ENCODE measurements at regions not wholly inside any gene's neighbourhood (a gene's known extent, or its start where the extent isn't known, plus 50 kb on each side); places are given as distances from the start of the nearest gene placed in this dataset.

DNA sequence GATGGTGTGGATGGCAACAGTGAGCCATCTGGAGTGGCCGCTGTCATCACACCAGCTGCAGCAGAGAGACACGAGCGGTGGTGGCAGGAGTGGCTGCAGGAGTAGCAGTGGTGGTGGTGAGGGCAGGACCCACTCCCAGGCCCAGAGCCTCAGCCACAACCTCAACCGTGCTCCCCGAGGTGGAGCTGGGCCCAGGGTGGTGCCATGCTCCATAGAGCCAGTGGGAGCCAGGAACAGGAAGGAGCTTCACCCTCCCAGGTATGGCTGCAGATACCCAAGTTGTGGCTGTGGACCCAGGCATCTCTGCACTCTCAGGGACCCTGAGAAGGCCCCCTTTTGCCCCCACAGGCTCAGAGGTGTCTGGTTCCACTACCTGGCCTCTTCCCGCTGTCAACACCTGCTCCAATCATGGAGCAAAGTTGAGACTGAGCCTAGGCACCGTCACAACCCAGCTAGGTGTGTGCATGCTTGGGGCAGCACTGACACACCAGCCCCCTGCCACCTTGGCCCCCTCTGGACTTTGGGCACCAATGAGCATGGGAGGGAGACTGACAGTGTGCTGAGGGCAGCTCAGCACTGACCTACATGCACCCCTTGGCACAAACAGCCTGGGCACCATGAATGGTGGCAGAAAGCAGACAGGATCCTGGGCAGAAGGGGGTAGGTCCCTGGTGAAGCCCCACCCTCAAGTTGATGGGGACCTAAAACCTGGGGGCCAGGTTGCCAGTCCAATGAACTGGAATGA, 188.9 kb downstream of the NDUFA10 start:
- H3K79me2 ChIP-seq (ENCODE audit: control insufficient read depth, insufficient read depth, low read length) = no peaks in the 10 kb centered on the region
- no peaks in the 10 kb centered on the region for H4K20me1 ChIP-seq (replicated peaks; ENCODE audit: control insufficient read depth, extremely low read depth, insufficient read depth, low read length)
- H3K9me1 ChIP-seq (replicated peaks; ENCODE audit: control insufficient read depth, extremely low read depth, insufficient read depth, low read length) = no peaks in the 10 kb centered on the region
- no peak overlapping the region for H3K4me2 ChIP-seq (ENCODE audit: insufficient read depth, low read length)
- CTCF ChIA-PET = no interaction called here
- TF ChIP-seq POLR2AphosphoS5 (IDR thresholded peaks at IDR 0.05; ENCODE audit: insufficient read depth, low read depth, low read length) (no peak), GATA2 (IDR thresholded peaks at IDR 0.05; ENCODE audit: insufficient read depth, insufficient read length, low read depth, low read length) (no peak), EZH2 (IDR thresholded peaks at IDR 0.05; ENCODE audit: borderline replicate concordance, low read depth, low read length, severe bottlenecking) (no peak), POLR2A (IDR thresholded peaks at IDR 0.05; ENCODE audit: low read depth, low read length) (no peak), FOS (IDR thresholded peaks at IDR 0.05; ENCODE audit: borderline replicate concordance, insufficient read depth, low read length) (no peak), MYC (IDR thresholded peaks at IDR 0.05; ENCODE audit: low read depth, low read length) (no peak), JUN (IDR thresholded peaks at IDR 0.05; ENCODE audit: borderline replicate concordance, insufficient read depth, insufficient read length, low read depth) (no peak)
- TF ChIP-seq, protein P1, sequence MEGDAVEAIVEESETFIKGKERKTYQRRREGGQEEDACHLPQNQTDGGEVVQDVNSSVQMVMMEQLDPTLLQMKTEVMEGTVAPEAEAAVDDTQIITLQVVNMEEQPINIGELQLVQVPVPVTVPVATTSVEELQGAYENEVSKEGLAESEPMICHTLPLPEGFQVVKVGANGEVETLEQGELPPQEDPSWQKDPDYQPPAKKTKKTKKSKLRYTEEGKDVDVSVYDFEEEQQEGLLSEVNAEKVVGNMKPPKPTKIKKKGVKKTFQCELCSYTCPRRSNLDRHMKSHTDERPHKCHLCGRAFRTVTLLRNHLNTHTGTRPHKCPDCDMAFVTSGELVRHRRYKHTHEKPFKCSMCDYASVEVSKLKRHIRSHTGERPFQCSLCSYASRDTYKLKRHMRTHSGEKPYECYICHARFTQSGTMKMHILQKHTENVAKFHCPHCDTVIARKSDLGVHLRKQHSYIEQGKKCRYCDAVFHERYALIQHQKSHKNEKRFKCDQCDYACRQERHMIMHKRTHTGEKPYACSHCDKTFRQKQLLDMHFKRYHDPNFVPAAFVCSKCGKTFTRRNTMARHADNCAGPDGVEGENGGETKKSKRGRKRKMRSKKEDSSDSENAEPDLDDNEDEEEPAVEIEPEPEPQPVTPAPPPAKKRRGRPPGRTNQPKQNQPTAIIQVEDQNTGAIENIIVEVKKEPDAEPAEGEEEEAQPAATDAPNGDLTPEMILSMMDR (IDR thresholded peaks at IDR 0.05; ENCODE audit: extremely low read depth in 1 of 2, insufficient read depth in 1 of 2, low read depth in 1 of 2, low read length in 2 of 2) = no peak
- TF ChIP-seq, protein P2, sequence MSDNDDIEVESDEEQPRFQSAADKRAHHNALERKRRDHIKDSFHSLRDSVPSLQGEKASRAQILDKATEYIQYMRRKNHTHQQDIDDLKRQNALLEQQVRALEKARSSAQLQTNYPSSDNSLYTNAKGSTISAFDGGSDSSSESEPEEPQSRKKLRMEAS (IDR thresholded peaks at IDR 0.05; ENCODE audit: insufficient read depth, insufficient read length) = no peak
- H3K27ac ChIP-seq (ENCODE audit: insufficient read depth, low read depth, low read length) = no peak overlapping the region
- intact Hi-C loops (cut with micrococcal nuclease) (no loop called here), dilution Hi-C loops (cut with MboI; ENCODE audit: extremely low pct_ligation_motif_present, low sequenced_read_pairs) (no loop called here)
- DNase-seq (ENCODE audit: low read depth, low spot score) = no peak
- no peak overlapping the region for H3K9ac ChIP-seq (replicated peaks; ENCODE audit: extremely low read depth, insufficient read depth, low read length)
- H3K27me3 ChIP-seq (ENCODE audit: control insufficient read depth in 2 of 2, insufficient read depth in 2 of 2, low read length in 2 of 2) = no peaks in the 10 kb centered on the region
- BruUV-seq (replicated peaks) = no TSS peak
- no peaks in the 10 kb centered on the region for H3K9me3 ChIP-seq (replicated peaks; ENCODE audit: control insufficient read depth, insufficient read depth, low read length)
- POLR2A ChIA-PET = no interaction called here
- FAIRE-seq = no peak
- peaks cover 5% of the 10 kb centered on the region for H3K4me1 ChIP-seq (ENCODE audit: control insufficient read depth, extremely low read depth, insufficient read depth, low read length)
- no peak overlapping the region for H3K4me3 ChIP-seq (replicated peaks in 1 of 3; ENCODE audit: insufficient read depth in 1 of 3, low read depth in 1 of 3, low read length in 3 of 3)
- no peak overlapping the region for H2AFZ ChIP-seq (ENCODE audit: low read depth, low read length)
- no peaks in the 10 kb centered on the region for H3K36me3 ChIP-seq (ENCODE audit: control insufficient read depth in 2 of 2, extremely low read depth in 1 of 2, insufficient read depth in 2 of 2, low read length in 2 of 2)
